ENCODE measurements at regions not wholly inside any gene's neighbourhood (a gene's known extent, or its start where the extent isn't known, plus 50 kb on each side); places are given as distances from the start of the nearest gene placed in this dataset.

GRCh38 chr13:31444266-31444856 is 244.6 kb downstream of the B3GLCT start:
- no peak overlapping the region for H3K27ac ChIP-seq

GRCh38 chr13:31452525-31452924 is 252.8 kb downstream of the B3GLCT start:
- H3K4me1 ChIP-seq (replicated peaks in 1 of 2): peaks cover 0 to 20% of the 10 kb centered on the region in 2 donors
- 83 to 100% (median 100%) methylated on average over 1 to 2 of the region's 2 CpGs; no CpG with 5 or more reads in 2 of the 10 experiments for WGBS, 10 experiments
- H3K4me3 ChIP-seq: no peak overlapping the region
- ATAC-seq (replicated peaks in 6 of 8): no peak
- in situ Hi-C loops (cut with MboI; ENCODE audit: low pct_unique_long_range_greater_than_20kb in 2 of 9, low sequenced_read_pairs in 9 of 9, unreplicated experiment in 9 of 9): no loop called here
- H3K27ac ChIP-seq: no peak overlapping the region

More at GRCh38 chr13:31444266-31444856, 244.6 kb downstream of the B3GLCT start:
- no peak overlapping the region for H3K4me3 ChIP-seq
- ATAC-seq (replicated peaks in 6 of 8): peak in 1 of 8 experiments; percentile 37
- in situ Hi-C loops (cut with MboI; ENCODE audit: low pct_unique_long_range_greater_than_20kb in 2 of 9, low sequenced_read_pairs in 9 of 9, unreplicated experiment in 9 of 9): loop anchor here in 4 of 9 experiments (25.0 kb wide), 2 partner anchors 93 to 293 kb away; partner anchors contain the start of gene RXFP2 (in 2 of the 4)
- 13 to 100% (median 76%) methylated on average over 1 to 3 of the region's 3 CpGs; no CpG with 5 or more reads in 3 of the 10 experiments for WGBS, 10 experiments
- H3K4me1 ChIP-seq (replicated peaks in 1 of 2): peaks cover 0 to 4% of the 10 kb centered on the region in 2 donors

GRCh38 chr13:31455581-31455980 is 255.8 kb downstream of the B3GLCT start:
- in situ Hi-C loops (cut with MboI; ENCODE audit: low pct_unique_long_range_greater_than_20kb in 2 of 9, low sequenced_read_pairs in 9 of 9, unreplicated experiment in 9 of 9): no loop called here
- ATAC-seq (replicated peaks in 6 of 8): no peak
- no peak overlapping the region for H3K27ac ChIP-seq
- no peak overlapping the region for H3K4me3 ChIP-seq
- H3K4me1 ChIP-seq (replicated peaks in 1 of 2): peaks cover 0 to 16% of the 10 kb centered on the region in 2 donors

- ATAC-seq (replicated peaks in 6 of 8): peak in 2 of 8 experiments; percentile 33 to 34
- no peak overlapping the region for H3K27ac ChIP-seq
- in situ Hi-C loops (cut with MboI; ENCODE audit: low pct_unique_long_range_greater_than_20kb in 2 of 9, low sequenced_read_pairs in 9 of 9, unreplicated experiment in 9 of 9): no loop called here
- peaks cover 0 to 16% of the 10 kb centered on the region in 2 donors for H3K4me1 ChIP-seq (replicated peaks in 1 of 2)
- H3K4me3 ChIP-seq: no peak overlapping the region
Measured at GRCh38 chr13:31456056-31456455, 256.3 kb downstream of the B3GLCT start.

- 28 to 100% (median 83%) methylated on average over 1 to 3 of the region's 3 CpGs; no CpG with 5 or more reads in 1 of the 10 experiments for WGBS, 10 experiments
- in situ Hi-C loops (cut with MboI; ENCODE audit: low pct_unique_long_range_greater_than_20kb in 2 of 9, low sequenced_read_pairs in 9 of 9, unreplicated experiment in 9 of 9): no loop called here
- Histone ChIP-seq H3K27ac (no peak overlapping the region), H3K4me3 (no peak overlapping the region), H3K4me1 (replicated peaks in 1 of 2) (peaks cover 0 to 16% of the 10 kb centered on the region in 2 donors)
- no peak for ATAC-seq (replicated peaks in 6 of 8)
Measured at GRCh38 chr13:31460061-31460460, 260.3 kb downstream of the B3GLCT start.

- ATAC-seq (replicated peaks in 6 of 8): no peak
- WGBS, 10 experiments: 59 to 100% (median 88%) methylated on average over 1 to 5 of the region's 5 CpGs
- no peak overlapping the region for H3K4me3 ChIP-seq
- H3K4me1 ChIP-seq (replicated peaks in 1 of 2): peaks cover 0 to under 1% of the 10 kb centered on the region in 2 donors
- H3K27ac ChIP-seq: no peak overlapping the region
- in situ Hi-C loops (cut with MboI; ENCODE audit: low pct_unique_long_range_greater_than_20kb in 2 of 9, low sequenced_read_pairs in 9 of 9, unreplicated experiment in 9 of 9): no loop called here
Measured at GRCh38 chr13:31461923-31462322, 262.1 kb downstream of the B3GLCT start.

- no peak overlapping the region for H3K4me3 ChIP-seq
- 41 to 100% (median 82%) methylated on average over 1 to 3 of the region's 3 CpGs for WGBS, 10 experiments
- no peak overlapping the region for H3K27ac ChIP-seq
- in situ Hi-C loops (cut with MboI; ENCODE audit: low pct_unique_long_range_greater_than_20kb in 2 of 9, low sequenced_read_pairs in 9 of 9, unreplicated experiment in 9 of 9): no loop called here
- no peak for ATAC-seq (replicated peaks in 6 of 8)
- H3K4me1 ChIP-seq (replicated peaks in 1 of 2): peaks cover 0 to under 1% of the 10 kb centered on the region in 2 donors
Measured at GRCh38 chr13:31462766-31463165, 263.0 kb downstream of the B3GLCT start.

GRCh38 chr13:31468114-31468902 is 268.5 kb downstream of the B3GLCT start:
- in situ Hi-C loops (cut with MboI; ENCODE audit: low pct_unique_long_range_greater_than_20kb in 2 of 9, low sequenced_read_pairs in 9 of 9, unreplicated experiment in 9 of 9): no loop called here
- ATAC-seq (replicated peaks in 6 of 8): no peak
- no peak overlapping the region for H3K27ac ChIP-seq
- no peak overlapping the region for H3K4me3 ChIP-seq
- H3K4me1 ChIP-seq (replicated peaks in 1 of 2): peaks cover 8% of the 10 kb centered on the region in 2 donors
- 33 to 90% (median 70%) methylated on average over 5 to 12 of the region's 12 CpGs for WGBS, 10 experiments

- in situ Hi-C loops (cut with MboI; ENCODE audit: low pct_unique_long_range_greater_than_20kb in 2 of 9, low sequenced_read_pairs in 9 of 9, unreplicated experiment in 9 of 9): no loop called here
- Histone ChIP-seq H3K4me3 (no peak overlapping the region), H3K4me1 (replicated peaks in 1 of 2) (peaks cover 8% of the 10 kb centered on the region in 2 donors), H3K27ac (no peak overlapping the region)
- no peak for ATAC-seq (replicated peaks in 6 of 8)
Measured at GRCh38 chr13:31469377-31469776, 269.6 kb downstream of the B3GLCT start.

GRCh38 chr13:31476266-31476665 is 263.1 kb upstream of the RXFP2 start:
- 0 to 100% (median 45%) methylated on average over 1 to 6 of the region's 6 CpGs for WGBS, 10 experiments
- no peak overlapping the region for H3K27ac ChIP-seq
- in situ Hi-C loops (cut with MboI; ENCODE audit: low pct_unique_long_range_greater_than_20kb in 2 of 9, low sequenced_read_pairs in 9 of 9, unreplicated experiment in 9 of 9): no loop called here
- ATAC-seq (replicated peaks in 6 of 8): no peak
- H3K4me3 ChIP-seq: no peak overlapping the region
- no peaks in the 10 kb centered on the region for H3K4me1 ChIP-seq (replicated peaks in 1 of 2)

- Histone ChIP-seq H3K4me3 (no peak overlapping the region), H3K4me1 (replicated peaks in 1 of 2) (no peaks in the 10 kb centered on the region), H3K27ac (no peak overlapping the region)
- ATAC-seq (replicated peaks in 6 of 8): no peak
- 5 to 51% (median 33%) methylated on average over 2 of the region's 2 CpGs; no CpG with 5 or more reads in 1 of the 10 experiments for WGBS, 10 experiments
- in situ Hi-C loops (cut with MboI; ENCODE audit: low pct_unique_long_range_greater_than_20kb in 2 of 9, low sequenced_read_pairs in 9 of 9, unreplicated experiment in 9 of 9): no loop called here
Measured at GRCh38 chr13:31476753-31477152, 262.6 kb upstream of the RXFP2 start.

- no peak for ATAC-seq (replicated peaks in 6 of 8)
- 0 to 100% (median 94%) methylated on average over 1 to 3 of the region's 3 CpGs; no CpG with 5 or more reads in 2 of the 10 experiments for WGBS, 10 experiments
- Histone ChIP-seq H3K27ac (no peak overlapping the region), H3K4me3 (no peak overlapping the region), H3K4me1 (replicated peaks in 1 of 2) (no peaks in the 10 kb centered on the region)
- in situ Hi-C loops (cut with MboI; ENCODE audit: low pct_unique_long_range_greater_than_20kb in 2 of 9, low sequenced_read_pairs in 9 of 9, unreplicated experiment in 9 of 9): no loop called here
Measured at GRCh38 chr13:31477961-31478360, 261.4 kb upstream of the RXFP2 start.

- WGBS, 10 experiments: 14 to 71% (median 52%) methylated on average over 1 to 2 of the region's 2 CpGs; no CpG with 5 or more reads in 1 of the 10 experiments
- Histone ChIP-seq H3K4me3 (no peak overlapping the region), H3K4me1 (replicated peaks in 1 of 2) (no peaks in the 10 kb centered on the region), H3K27ac (no peak overlapping the region)
- peak in 2 of 8 experiments; percentile 33 to 89 for ATAC-seq (replicated peaks in 6 of 8)
- in situ Hi-C loops (cut with MboI; ENCODE audit: low pct_unique_long_range_greater_than_20kb in 2 of 9, low sequenced_read_pairs in 9 of 9, unreplicated experiment in 9 of 9): no loop called here
Measured at GRCh38 chr13:31485183-31485582, 254.1 kb upstream of the RXFP2 start.
